ENCODE measurements at regions not wholly inside any gene's neighbourhood (a gene's known extent, or its start where the extent isn't known, plus 50 kb on each side); places are given as distances from the start of the nearest gene placed in this dataset.

DNA sequence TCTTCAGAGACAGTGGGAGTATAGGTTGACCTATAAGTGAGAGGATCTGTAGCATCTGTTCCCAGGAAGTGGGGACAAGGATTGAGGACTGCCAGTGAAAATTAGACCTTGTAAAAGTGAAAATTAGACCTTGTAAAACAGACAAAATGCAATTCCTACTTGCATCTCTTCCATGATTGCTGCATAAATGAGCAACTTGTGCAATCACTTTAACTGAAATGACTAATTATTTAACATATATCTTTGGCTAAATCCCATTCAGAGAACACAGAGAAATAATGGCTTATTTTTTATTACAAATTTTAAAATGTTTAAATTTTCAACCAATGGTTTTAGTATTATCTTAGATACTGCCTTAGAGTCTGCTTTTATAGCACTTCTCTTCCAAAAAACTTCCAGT, 67.2 kb upstream of the NABP1 start:
- DNase-seq, result no peak

DNA sequence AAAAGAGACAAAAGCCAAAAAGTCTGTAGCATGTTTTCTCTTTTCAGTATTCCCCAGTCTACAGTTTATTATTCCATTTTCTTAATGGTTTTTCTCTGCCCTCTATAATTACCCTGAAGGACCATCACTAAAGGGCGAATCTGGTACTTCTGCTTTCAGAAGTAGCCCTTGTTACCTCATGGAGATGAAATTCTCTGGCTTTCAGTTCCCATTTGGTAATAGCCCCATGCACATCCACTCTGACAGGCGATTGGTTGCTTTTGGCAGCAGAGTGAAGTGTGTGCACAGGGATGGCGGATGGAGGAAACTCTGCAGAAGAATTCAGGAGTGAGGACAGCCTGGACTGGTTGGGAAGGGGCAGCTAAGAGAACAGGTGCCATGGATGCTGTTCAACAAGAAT, 66.3 kb upstream of the NABP1 start:
- DNase-seq, result no peak

DNA sequence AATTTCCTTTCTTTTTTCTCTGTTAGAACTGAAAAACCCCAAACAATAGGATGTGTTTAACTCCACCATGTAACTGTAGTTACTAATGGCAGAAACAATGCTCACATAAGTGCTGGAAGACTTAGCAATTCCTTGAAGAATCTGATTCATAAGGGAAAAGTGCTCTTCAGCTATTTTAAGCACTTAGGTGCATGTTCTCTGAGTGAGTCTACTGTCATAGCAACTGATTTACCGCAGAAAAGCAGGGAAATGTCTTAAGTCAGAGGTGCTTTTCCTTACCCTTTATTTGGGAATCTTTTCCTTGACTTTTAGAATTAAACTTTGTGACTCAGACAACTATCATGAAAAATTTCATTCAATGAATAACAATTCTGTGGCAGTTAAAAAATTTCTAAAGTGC, 65.4 kb upstream of the NABP1 start:
- no peak for DNase-seq

DNA sequence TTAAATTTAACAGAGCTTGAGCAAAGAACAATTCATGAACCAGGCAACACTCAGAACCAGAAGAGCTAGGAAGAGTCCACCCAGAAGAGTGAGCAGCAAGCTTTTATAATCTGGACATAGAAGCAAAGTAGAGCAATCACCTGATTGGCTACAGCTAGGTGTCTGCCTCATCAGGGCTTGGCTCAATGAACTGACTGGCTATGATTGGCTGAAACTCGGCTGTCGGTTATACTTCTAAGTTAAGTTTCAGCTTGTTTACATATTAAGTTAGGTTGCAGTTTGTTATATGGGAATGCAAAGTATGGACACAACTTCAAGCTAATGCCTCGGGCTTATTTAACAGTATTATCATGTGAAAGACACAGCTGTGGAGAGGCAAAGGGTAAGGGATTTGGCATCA, 63.2 kb upstream of the NABP1 start:
- DNase-seq, result no peak

DNA sequence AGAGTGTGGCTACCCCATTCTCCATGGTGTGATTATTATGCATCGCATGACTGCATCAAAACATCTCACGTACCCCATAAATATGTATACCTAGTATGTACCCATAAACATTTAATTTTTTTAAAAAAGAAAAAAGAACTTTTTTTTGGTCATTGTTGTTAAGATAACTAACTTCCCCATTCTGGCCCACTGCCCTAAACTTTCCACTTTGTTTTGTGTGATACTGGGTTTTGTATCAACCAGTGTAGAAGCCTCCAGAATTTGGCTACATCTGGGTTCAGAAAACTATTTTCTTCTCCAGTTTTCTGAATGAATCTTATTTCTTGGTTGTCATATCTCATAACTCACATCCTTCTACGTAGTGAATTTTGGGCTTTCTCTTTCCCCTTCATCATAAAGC, 62.3 kb upstream of the NABP1 start:
- no peak for DNase-seq

DNA sequence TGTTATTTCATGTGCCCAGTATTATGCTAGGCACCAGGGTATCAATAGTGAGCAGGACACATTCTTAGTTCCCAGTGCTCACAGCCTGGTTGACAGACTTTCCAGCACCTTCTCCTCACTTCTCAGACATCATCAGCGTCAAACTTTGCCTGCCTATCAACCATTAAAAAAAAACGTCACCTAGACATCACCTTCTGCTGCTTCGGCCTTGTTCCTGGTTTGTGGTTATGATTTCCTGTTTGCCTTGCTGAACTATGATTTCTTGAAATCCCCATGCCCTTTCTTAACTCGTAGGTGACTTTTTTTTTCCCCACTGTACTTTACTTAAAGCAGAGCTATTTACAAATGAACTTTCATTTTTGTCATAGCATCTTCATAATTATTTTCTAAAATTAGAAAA, 60.4 kb upstream of the NABP1 start:
- no peak for DNase-seq

DNA sequence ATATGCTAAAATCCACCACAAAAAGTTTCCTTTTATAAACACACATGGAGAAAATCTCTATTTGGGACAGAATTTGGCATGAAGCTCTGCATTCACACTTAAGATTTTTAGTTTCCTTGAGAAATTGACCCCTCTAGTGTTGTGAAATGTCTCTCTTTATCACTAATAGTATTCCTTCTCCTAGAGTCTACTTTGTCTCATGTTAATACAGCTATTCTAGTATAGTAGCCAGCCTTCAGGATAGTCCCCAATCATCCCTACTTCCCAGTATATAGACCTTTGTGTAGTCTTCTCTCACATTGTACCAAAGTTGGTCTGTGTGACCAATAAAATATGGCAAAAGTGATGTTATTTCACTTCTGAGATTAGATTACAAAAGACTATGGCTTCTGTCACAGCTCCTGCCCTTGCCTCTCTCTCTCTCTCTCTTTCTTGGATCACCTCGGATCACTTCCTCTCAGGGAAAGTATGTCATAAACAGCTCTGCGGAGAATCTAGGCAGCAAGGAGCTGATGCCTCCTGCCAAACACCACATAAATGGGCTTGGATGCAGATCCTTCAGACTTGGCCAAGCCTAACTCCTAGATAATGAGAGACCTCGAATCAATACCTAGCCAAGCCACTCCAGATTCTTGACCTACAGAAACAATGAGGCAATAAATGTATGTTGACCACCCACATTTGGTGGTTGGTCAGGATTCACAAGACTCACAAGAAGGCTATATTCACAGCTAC, 59.7 kb upstream of the NABP1 start:
- DNase-seq, result no peak

DNA sequence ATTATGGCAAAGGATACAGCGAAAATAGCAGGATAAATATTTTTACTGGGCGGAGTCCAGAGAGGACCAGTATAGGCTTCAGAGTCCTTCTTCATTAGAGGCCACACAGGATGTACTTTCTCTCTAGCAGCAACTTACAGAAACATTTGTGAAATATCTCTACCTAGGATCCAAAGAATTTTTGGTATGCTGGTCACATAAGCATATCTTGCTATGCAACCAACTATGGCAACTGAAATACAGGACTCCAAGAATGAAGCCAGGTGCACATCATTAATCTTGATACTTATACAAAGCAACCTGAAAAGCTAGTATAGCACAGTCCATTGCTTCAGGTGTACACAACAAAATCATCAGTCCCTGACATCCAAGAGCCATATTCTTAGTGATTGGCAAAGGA, 59.1 kb upstream of the NABP1 start:
- DNase-seq, result no peak

DNA sequence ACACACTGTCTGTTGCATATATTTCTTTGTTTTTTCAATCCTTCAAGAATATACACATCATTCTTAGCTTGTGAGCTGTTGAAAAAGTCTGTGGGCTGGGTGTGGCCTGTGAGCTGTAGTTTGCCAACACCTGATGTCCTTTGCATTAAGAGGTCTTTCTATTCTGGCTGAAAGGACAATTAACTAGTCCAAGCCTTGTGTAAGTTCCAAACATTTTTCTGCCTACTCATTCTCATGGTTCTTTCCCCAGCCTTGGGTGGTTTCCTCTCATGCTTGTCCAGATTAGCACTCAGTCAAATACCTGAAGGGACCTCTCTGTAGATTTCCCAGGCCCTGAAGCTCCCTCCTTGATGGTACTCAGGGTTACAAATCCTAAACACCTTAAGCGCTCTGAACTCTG, 57.8 kb upstream of the NABP1 start:
- DNase-seq, result no peak

DNA sequence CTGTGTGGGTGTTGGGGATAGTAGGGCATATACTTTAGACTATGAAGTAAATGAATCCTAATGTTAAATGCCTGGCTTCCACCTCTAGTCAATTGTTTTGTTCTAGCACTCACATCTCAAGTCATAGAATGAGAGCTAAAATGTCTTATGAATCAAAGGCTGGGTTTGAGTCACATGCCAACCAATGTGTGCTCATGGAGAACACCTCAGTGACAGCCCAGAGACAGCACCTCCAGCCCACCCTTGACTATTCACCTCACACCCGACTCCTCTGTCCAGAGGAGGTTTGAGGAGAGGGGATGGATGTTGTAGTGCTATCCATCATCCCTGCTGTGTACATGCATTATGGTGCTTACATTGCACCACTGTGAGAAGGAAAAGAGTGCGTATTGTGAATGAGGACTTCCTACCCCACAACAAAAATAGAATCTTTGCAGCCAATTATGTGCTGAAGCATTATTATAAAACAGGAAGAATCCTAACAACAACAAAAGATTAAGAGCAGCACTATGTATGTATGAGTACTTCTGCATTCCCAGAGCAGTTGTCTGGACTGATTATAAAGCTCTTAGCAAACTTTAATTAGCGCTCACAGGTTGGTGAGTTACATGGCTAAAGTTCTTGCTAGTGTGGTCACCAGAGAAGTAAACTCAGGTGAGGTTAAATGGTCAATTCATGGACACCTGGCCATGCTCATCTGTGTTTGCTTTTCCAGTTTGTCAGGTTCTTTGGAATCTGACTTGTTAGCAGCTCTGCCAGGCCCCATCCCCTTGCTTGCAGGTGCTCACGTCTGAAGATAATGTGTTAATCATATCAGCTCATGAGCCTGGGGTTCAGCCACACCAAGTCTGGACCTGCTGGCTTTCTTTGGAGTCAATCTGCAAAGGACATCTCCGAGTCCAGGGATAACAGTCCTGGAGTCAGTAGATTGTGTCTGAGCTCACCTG, 55.3 kb upstream of the NABP1 start:
- DNase-seq, result no peak

DNA sequence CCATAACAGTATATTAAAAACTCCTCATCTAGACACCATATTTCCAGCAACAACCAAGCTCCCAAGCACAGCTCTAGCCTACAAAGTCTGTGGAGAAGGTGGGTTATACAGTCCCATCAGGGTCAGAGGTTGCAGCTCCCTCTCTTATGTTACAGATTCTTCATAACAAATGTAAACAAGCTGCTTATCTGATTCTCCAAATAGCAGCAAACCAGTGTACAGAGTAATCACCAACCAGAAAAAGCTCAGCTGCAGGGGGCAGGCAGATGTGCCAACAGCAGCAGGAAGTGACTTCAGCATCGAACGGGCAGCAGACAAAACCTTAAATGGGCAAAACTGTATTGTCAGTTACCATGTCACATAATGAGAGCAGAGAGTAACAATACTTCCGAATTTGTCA, 52.9 kb upstream of the NABP1 start:
- DNase-seq, result no peak

DNA sequence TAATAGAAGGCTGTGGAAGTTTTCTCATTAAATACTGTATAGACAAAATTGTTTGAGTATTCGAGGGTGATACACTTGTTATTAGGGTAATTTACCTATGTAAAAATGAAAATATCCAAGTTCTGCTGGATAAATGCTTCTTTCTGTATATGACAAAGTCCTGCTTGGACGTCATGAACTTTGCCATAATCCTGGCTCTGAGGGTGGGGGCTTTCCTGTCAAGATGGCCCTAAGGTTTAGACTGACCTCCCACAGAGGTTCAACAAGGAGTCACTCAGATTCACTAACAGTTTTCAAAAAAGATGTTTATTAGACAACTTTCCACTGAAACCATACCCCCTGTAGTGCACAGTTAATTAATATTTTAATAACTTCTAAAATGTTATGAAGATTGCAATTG, 52.5 kb upstream of the NABP1 start:
- DNase-seq, result no peak

DNA sequence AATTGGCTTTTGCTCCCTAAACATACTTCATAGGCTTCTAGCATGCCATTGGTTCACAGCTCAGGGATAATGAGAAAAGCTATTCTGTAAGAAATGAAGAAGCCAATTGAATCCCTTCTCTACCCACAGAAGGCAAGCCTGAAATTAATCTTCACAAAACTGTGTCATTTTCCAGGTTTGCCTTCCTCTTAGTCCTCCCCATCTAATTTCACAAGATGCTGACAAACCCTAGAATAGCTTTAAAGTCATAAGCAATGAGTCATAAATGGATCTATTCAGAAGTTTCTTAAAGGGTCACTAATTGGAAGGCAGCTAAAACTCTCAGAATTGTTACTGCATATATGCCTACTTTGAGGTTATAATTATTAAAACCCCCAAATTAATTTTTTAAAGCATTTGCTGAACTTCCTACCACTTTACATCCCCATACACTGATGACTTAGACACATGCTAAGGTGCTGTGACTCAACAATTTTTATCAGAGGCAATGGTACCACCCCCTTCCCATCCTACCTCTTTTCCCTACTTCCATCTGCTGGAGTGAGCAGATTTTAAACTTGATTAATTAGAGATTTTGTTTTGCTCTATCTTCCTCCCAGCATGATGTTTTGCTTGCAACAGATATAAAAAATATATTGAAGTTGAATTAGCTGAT, 51.3 kb upstream of the NABP1 start:
- DNase-seq, result no peak

DNA sequence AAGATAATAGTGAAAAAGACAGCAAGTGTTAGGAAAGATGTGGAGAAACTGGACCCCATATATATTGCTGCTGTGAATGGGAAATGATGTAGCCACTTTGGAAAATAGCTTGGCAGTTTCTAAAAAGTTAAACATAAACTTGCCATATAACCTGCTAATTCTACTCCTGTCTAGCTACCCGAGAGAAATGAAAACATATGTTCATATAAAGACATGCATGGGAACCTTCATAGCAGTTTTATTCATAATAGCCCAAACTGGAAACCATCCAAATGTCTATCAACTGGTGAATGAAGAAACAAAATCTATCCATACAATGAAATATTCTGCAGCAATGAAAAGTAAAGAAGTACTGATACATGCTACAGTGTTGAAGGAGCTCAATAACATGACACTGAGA, 50.4 kb upstream of the NABP1 start:
- no peak for DNase-seq

Measured in muscle of arm (tissue), 1 donor.